GM21528 (cell line): ENCODE measurements at regions not wholly inside any gene's neighbourhood (a gene's known extent, or its start where the extent isn't known, plus 50 kb on each side); places are given as distances from the start of the nearest gene placed in this dataset.

Experiments
- ATAC-seq: cut with Tn5 transposase; IDR thresholded peaks from one replicate; pipeline ENCODE4 v1.9.1; 2021; ENCODE audit warnings: mild to moderate bottlenecking, moderate library complexity; ENCODE audit not compliant: unreplicated experiment, low FRiP score

DNA sequence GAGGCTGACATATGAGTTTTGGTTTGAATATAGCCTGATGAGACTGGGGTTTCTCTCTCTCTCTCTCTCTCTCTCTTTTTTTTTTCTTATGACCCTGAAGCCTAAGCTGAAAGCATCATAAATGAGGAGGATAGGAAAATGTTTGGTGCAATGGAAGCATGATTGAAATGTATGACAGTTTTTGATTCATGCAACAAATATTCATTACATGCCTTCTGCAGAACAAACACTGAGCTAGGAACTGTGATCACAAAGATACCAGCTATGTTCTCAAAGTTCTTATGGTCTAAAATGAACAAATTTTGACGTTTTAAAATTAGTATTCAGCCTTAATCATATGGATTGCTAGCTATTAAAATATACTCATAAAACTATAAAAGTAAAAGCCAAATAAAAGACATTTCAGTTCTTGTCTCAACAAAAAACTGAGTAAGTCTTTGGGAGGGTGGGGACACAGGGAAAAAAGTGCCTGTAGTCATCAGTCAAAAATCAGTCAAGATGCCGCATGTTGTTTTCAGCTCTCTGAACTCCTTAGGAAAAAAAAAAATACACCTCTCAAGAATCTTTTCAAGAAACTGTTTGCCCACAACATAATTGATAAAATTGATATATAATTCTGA lies 57.2 kb downstream of the NKX6-1 start:
- no peak for ATAC-seq

DNA sequence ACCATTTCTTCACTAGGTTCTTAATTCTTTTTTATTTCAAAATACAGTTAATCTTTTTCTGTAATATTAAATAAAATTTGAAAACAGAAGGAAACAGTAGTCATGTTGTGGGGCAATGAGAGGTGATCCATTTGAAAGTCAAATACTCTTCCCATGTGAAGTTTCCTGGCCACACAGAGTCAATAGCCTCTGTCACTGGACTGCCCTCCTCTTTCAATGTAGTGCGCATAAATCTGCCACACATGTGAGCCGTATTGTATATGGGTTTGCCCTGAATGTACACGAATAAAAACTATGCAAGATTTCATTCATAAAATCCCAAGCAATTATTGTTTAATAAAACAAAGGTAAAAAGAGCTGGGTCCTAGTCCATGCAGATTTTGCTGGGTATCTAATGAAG lies 59.1 kb downstream of the NKX6-1 start:
- no peak for ATAC-seq

GRCh38 chr4:84436812-84437211 lies 62.3 kb downstream of the NKX6-1 start:
- ATAC-seq: no peak

GRCh38 chr4:84434344-84434743 lies 64.7 kb downstream of the NKX6-1 start:
- no peak for ATAC-seq

DNA sequence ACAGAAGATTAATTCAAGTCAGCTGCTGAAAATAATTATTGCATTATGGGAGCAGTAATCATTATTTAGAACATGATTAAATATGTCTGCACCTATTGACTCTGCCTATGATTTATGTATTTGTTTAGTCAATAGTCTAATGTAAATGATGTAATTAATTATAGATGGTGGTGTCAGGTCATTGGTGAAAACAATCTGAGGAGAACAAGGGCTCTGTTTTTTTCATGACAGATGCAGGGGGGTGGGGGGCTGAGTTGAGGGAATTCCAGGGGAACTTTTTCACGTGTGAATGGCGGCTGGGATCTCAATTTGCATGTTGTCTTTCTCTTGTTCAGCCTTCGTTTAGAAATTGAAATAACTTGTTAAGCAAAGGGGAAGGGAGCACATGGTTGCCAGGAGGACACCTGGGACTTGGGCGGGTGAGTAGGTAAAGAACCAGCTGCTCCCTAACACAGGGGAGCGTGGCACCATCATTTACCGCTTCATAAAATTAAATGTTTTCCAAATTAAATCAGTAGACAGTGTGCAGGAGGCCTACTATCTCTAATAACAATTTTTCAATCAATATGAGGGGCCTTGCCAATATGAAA lies 65.4 kb downstream of the NKX6-1 start:
- no peak for ATAC-seq

DNA sequence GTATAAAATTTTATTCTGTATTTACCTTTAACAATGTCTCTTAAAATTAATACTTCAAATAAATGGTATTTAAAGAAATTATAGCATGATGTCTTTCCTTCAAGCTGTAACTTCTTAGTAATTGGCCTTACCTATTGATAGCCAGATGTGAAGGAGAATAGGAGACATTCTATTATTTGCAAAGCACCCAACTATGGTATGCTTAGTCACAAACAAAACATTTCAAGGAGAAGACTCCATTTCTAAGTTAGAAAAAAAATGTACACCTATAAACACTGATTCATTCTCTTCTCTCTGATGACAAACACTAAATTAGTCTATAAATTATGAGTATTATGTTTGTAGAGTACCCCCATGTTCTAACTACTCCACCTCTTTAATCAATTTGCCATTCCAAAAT lies 66.4 kb downstream of the NKX6-1 start:
- ATAC-seq: no peak

DNA sequence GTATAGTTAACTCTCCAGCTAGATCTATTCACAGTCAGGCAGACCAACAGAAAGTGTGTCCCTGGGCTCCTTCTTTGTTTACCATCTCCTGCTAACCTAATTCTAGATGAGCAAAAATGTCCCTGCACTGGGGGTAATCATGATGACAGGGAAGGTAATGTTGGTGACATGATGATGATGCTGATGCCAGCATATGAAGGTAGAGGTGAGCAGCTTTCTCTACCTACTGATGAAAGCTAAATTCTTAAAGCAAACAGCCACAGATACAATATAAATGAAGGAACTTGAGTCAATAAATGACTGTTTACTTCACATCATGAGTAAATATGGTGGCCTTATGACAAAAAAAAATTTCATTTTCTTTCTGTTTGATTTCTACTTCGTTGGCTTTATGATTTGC lies 78.5 kb downstream of the NKX6-1 start:
- ATAC-seq: no peak

DNA sequence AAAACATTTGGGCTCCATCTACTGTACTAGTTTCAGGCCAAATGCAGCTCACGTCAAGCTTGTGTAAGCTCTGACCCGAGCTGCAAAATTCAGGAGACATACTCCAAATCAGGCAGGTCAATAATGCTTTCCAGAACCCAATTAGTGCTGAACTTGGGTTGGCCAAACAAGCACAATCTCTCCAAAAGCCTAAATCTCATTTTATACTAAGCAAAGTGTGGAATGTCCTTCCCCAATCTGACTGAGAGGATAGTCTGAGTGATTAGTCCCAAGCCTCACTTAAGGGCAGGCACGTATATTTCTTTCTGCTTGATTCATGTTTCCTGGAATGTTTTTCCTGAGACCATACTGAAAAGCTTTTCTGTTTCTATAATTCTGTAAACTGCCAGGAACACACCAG lies 79.9 kb downstream of the NKX6-1 start:
- ATAC-seq: no peak

- ATAC-seq: no peak
Observed at GRCh38 chr4:84417997-84418709, 80.9 kb downstream of the NKX6-1 start.

DNA sequence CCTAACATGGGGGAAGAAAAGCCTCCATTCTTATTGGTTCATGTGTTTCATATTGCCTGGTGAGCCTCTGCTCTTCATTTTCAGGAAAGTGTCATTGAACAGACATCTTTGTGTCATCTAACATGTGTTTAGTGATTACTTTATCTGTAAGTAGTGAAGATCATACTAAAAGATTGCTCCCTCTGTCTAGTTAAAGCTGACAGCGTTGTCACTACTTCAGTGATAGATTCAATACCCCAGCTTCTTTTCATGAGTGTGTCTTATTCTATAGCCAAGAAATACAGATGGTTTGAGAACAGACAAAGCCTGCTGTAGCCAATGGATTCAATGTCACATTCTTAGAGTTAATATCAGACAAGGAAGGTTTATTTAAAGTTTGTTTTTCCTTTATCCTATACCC lies 85.1 kb downstream of the NKX6-1 start:
- no peak for ATAC-seq

DNA sequence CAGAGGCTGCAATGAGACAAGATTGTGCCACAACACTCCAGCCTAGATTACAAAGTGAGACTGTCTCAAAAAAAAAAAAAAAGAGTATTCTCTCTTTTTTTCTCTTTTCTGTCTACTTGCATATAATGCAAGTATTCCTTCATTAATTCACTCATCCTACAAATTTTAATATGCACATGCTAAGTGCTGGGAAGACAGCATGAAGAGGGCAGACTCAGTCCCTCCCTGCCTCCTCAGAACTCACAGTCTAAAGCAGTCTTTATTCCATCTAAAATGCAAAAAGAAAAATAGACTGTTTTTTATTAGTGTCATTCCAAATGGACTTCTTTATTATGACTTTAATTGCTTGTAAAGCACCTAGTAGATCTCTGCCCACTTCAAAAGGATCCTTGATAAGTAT lies 85.6 kb downstream of the NKX6-1 start:
- ATAC-seq: no peak

GRCh38 chr4:84412062-84412461 lies 87.0 kb downstream of the NKX6-1 start:
- no peak for ATAC-seq

GRCh38 chr4:84407554-84408407 lies 91.3 kb downstream of the NKX6-1 start:
- ATAC-seq: no peak

DNA sequence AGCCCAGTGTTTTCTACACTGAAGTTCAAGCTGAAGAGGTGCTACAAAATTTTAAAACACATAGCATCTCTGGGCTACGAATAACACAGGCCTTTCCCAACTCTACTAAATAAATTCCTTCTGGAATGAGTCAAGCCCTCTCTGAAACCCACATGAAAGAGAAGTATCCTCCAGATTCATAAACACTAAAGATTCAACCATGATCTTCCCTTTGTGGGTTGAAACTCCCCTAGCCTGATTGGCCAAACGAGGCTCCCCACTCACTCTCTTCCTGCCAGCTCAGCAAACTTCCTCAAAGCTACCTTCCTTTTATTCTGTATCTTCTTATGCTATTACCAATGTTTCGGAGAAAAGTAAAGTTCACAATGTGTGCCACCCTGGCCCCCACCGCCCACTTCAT lies 95.4 kb downstream of the NKX6-1 start:
- no peak for ATAC-seq

DNA sequence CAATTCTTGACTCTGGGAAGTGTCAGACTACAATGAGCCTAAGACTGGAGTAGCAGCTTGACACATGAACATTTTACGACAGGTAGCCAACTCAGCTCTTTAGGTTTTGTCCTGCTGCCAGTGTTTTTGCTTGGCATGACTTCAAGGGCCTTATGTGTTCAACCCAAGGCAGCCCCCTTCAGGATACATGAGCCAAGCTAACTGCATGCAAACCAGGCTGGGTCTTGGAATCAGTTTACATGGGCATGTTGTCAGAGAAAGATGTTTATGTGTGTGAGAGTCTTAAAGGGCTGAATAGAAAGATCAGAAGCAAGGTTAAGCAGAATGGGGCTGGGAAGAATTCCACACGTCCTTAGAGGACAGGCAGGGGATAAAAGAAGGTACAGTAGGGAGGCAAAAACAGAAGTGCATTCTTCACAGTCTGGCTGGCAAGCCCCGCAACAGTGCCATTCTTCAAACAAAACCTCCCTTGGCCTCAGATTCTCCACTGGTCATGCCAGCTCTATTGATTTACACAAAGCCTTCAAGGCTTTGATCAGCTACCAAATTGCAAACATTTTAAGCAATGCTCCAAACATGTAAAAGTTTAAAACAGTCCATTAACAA lies 97.3 kb downstream of the NKX6-1 start:
- no peak for ATAC-seq

DNA sequence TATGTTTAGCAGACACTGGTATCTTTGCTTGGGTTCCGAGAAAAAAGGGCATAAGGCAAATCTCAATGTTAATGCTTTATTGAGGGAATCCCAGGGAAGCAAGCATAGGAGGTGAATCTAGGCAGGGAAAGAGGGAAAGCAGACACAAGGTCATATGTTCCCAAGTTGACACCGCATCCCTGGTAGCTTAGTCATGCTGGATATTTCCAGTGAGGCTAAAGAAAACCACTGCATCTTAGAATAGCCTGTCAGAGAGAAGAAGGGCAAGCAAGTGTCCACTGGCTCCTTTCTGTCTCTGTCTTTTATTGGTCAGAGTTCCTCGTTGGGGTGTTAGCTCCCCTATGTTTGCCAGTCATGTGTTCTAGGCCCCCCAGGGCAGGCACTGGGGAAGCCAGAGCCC lies 104.7 kb downstream of the NKX6-1 start:
- ATAC-seq: no peak

- no peak for ATAC-seq
Observed at GRCh38 chr4:84392951-84393590, 106.0 kb downstream of the NKX6-1 start.

- ATAC-seq: no peak
Observed at GRCh38 chr4:84389406-84389805, 109.7 kb downstream of the NKX6-1 start.

- ATAC-seq: no peak
Observed at GRCh38 chr4:84385203-84385602, 113.9 kb downstream of the NKX6-1 start.

GRCh38 chr4:84384801-84385200 lies 114.3 kb downstream of the NKX6-1 start:
- ATAC-seq: no peak
